Astrocyte (in vitro differentiated cells and primary cell): ENCODE measurements at regions not wholly inside any gene's neighbourhood (a gene's known extent, or its start where the extent isn't known, plus 50 kb on each side); places are given as distances from the start of the nearest gene placed in this dataset.

Experiments
- DNase-seq: peaks from one replicate; pipeline ENCODE4 v3.0.0-alpha.2; 2010; ENCODE audit warnings: low read depth
- FAIRE-seq: peaks from 2 replicates; lab custom pipeline; 2011; peaks lifted over from hg19 to GRCh38; lab: Jason Lieb, UNC
- H2AFZ ChIP-seq: 2 replicates; pipeline ENCODE4 v1.6.0; 2012; ENCODE audit warnings: low read depth, low read length, inconsistent platforms
- H3K27ac ChIP-seq: 2 replicates; pipeline ENCODE4 v1.5.1; 2011; ENCODE audit warnings: low read depth, low read length, inconsistent platforms
- H3K27me3 ChIP-seq: 2 replicates; pipeline ENCODE4 v1.6.0; 2011; ENCODE audit warnings: low read length, inconsistent platforms; ENCODE audit not compliant: insufficient read depth
- H3K36me3 ChIP-seq: 2 replicates; pipeline ENCODE4 v1.5.1; 2011; ENCODE audit warnings: low read length, inconsistent platforms; ENCODE audit not compliant: insufficient read depth
- H3K4me1 ChIP-seq: 2 replicates; pipeline ENCODE4 v1.5.1; 2011; ENCODE audit warnings: low read length, inconsistent platforms; ENCODE audit not compliant: insufficient read depth
- H3K4me2 ChIP-seq: 2 replicates; pipeline ENCODE4 v1.6.0; 2012; ENCODE audit warnings: low read length, inconsistent platforms
- H3K4me3 ChIP-seq: 2 replicates; pipeline ENCODE4 v1.5.1; 2011; ENCODE audit warnings: low read depth, mild to moderate bottlenecking, low read length, inconsistent platforms; ENCODE audit not compliant: insufficient read depth
- H3K79me2 ChIP-seq: 2 replicates; pipeline ENCODE4 v1.6.0; 2012; ENCODE audit warnings: mild to moderate bottlenecking, low read length, inconsistent platforms; ENCODE audit not compliant: insufficient read depth
- H3K9ac ChIP-seq: 2 replicates; pipeline ENCODE4 v1.6.0; 2012; ENCODE audit warnings: mild to moderate bottlenecking, low read length, inconsistent platforms
- H3K9me3 ChIP-seq: 2 replicates; pipeline ENCODE4 v1.5.1; 2012; ENCODE audit warnings: low read depth, mild to moderate bottlenecking, low read length, inconsistent platforms; ENCODE audit not compliant: insufficient read depth
- H4K20me1 ChIP-seq: 2 replicates; pipeline ENCODE4 v1.6.0; 2012; ENCODE audit warnings: low read length, inconsistent platforms; ENCODE audit not compliant: insufficient read depth
- H3K27ac Mint-ChIP-seq: one replicate; pipeline ENCODE4 v1.8.0; 2021; ENCODE audit warnings: mild to moderate bottlenecking, mixed read lengths; ENCODE audit not compliant: unreplicated experiment
- H3K27me3 Mint-ChIP-seq: one replicate; pipeline ENCODE4 v1.8.0; 2021; ENCODE audit warnings: low read depth, mixed read lengths; ENCODE audit not compliant: unreplicated experiment
- H3K36me3 Mint-ChIP-seq: one replicate; pipeline ENCODE4 v1.8.0; 2021; ENCODE audit warnings: low read depth, mixed read lengths; ENCODE audit not compliant: unreplicated experiment
- H3K4me1 Mint-ChIP-seq: one replicate; pipeline ENCODE4 v1.8.0; 2021; ENCODE audit warnings: low read depth, mixed read lengths; ENCODE audit not compliant: unreplicated experiment
- H3K4me3 Mint-ChIP-seq: one replicate; pipeline ENCODE4 v1.8.0; 2021; ENCODE audit warnings: mild to moderate bottlenecking, moderate library complexity, mixed read lengths; ENCODE audit not compliant: unreplicated experiment
- H3K9me3 Mint-ChIP-seq: one replicate; pipeline ENCODE4 v1.8.0; 2021; ENCODE audit warnings: mild to moderate bottlenecking, mixed read lengths; ENCODE audit not compliant: unreplicated experiment
- EZH2 ChIP-seq: IDR thresholded peaks from 2 replicates; pipeline ENCODE4 v1.6.1; 2012; ENCODE audit warnings: mild to moderate bottlenecking, low read length, inconsistent platforms; ENCODE audit not compliant: insufficient read depth
- TF ChIP-seq, protein P1 (sequence below): IDR thresholded peaks from 2 replicates; pipeline ENCODE4 v1.5.1; 2011; ENCODE audit warnings: low read depth, mild to moderate bottlenecking, inconsistent platforms, low read length, moderate library complexity; ENCODE audit not compliant: insufficient read depth

DNA sequence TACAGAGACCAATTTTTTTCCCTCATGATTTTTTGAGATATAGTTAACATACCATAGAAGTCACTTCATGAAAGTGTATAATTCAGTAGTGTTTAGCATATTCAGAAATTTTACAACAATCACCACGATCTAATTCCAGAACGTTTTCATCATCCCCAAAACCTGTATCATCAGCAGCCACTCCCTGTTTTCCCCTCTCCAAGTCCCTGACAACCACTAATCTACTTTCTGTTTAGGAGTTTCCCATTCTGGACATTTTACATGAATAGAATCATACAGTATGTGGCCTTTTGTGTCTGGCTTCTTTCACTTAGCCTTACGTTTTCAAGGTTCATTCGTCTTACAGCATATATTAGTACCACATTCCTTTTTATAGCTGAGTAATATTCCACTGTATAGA is 204.2 kb upstream of the PLD5 start:
- no peaks in the 10 kb centered on the region for H4K20me1 ChIP-seq
- H3K4me3 ChIP-seq, result no peak overlapping the region
- H3K9ac ChIP-seq, result no peak overlapping the region
- H3K4me3 Mint-ChIP-seq, result no peak overlapping the region
- no peak overlapping the region for H3K27ac Mint-ChIP-seq
- H3K4me1 Mint-ChIP-seq, result no peaks in the 10 kb centered on the region
- H3K36me3 Mint-ChIP-seq, result peaks cover 1% of the 10 kb centered on the region
- H3K27me3 ChIP-seq, result no peaks in the 10 kb centered on the region
- no peak for DNase-seq
- no peaks in the 10 kb centered on the region for H3K4me1 ChIP-seq
- H3K27ac ChIP-seq, result no peak overlapping the region
- H3K4me2 ChIP-seq, result no peak overlapping the region
- peaks cover 13% of the 10 kb centered on the region for H3K9me3 Mint-ChIP-seq
- no peaks in the 10 kb centered on the region for H3K36me3 ChIP-seq
- H2AFZ ChIP-seq, result no peak overlapping the region
- no peaks in the 10 kb centered on the region for H3K9me3 ChIP-seq
- no peak for FAIRE-seq
- H3K27me3 Mint-ChIP-seq, result peaks cover 4% of the 10 kb centered on the region
- no peaks in the 10 kb centered on the region for H3K79me2 ChIP-seq
- TF ChIP-seq EZH2, result no peak
- TF ChIP-seq, protein P1, sequence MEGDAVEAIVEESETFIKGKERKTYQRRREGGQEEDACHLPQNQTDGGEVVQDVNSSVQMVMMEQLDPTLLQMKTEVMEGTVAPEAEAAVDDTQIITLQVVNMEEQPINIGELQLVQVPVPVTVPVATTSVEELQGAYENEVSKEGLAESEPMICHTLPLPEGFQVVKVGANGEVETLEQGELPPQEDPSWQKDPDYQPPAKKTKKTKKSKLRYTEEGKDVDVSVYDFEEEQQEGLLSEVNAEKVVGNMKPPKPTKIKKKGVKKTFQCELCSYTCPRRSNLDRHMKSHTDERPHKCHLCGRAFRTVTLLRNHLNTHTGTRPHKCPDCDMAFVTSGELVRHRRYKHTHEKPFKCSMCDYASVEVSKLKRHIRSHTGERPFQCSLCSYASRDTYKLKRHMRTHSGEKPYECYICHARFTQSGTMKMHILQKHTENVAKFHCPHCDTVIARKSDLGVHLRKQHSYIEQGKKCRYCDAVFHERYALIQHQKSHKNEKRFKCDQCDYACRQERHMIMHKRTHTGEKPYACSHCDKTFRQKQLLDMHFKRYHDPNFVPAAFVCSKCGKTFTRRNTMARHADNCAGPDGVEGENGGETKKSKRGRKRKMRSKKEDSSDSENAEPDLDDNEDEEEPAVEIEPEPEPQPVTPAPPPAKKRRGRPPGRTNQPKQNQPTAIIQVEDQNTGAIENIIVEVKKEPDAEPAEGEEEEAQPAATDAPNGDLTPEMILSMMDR, result no peak

DNA sequence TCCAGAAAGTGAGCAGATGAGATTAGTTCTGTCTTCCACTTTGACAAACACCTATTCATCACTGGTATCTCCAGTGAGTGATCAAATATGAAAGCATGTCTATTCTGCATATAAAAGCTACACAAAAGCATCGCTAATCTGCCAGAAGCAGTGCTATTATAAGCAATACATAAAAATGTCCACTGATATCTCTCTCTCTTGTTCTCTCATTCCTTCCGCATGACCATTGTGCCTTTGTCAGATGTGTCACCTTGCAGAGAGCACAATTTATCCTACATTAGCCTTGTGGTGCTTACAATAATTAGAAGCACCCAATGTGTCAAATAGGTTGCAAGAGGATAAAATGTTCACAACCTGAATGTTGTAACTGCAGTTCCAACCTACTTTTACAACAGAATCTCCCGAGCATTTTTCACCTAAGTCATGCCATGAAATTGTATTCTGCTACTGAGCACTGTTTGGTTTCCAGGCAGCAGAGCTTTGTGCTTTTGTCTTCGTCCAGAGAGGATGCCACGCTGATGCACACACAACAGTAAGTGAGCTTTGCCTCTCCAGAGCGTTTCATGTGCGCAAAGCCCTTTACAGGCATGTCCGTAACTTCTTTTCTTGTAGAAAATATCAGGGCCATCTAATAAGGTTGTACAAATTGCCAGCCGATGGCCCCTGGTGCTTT is 198.7 kb upstream of the PLD5 start:
- H3K4me1 Mint-ChIP-seq, result no peaks in the 10 kb centered on the region
- TF ChIP-seq, protein P1, result no peak
- no peak for TF ChIP-seq EZH2
- Histone ChIP-seq H2AFZ (no peak overlapping the region), H3K4me1 (no peaks in the 10 kb centered on the region), H3K79me2 (no peaks in the 10 kb centered on the region), H3K9me3 (no peaks in the 10 kb centered on the region), H3K4me3 (no peak overlapping the region), H3K9ac (no peak overlapping the region), H4K20me1 (no peaks in the 10 kb centered on the region), H3K27me3 (no peaks in the 10 kb centered on the region), H3K27ac (no peak overlapping the region), H3K36me3 (no peaks in the 10 kb centered on the region), H3K4me2 (no peak overlapping the region)
- H3K27me3 Mint-ChIP-seq, result peaks cover 6% of the 10 kb centered on the region
- H3K9me3 Mint-ChIP-seq, result peaks cover 19% of the 10 kb centered on the region
- no peak for DNase-seq
- no peak overlapping the region for H3K4me3 Mint-ChIP-seq
- no peak for FAIRE-seq
- H3K36me3 Mint-ChIP-seq, result no peaks in the 10 kb centered on the region
- H3K27ac Mint-ChIP-seq, result no peak overlapping the region

GRCh38 chr1:242718967-242719366 is 194.5 kb upstream of the PLD5 start:
- H4K20me1 ChIP-seq, result no peaks in the 10 kb centered on the region
- no peaks in the 10 kb centered on the region for H3K79me2 ChIP-seq
- no peak overlapping the region for H3K27ac ChIP-seq
- no peaks in the 10 kb centered on the region for H3K9me3 ChIP-seq
- no peaks in the 10 kb centered on the region for H3K36me3 ChIP-seq
- no peak overlapping the region for H3K4me3 Mint-ChIP-seq
- no peak for DNase-seq
- H3K4me2 ChIP-seq, result no peak overlapping the region
- H3K27ac Mint-ChIP-seq, result no peak overlapping the region
- no peak for TF ChIP-seq EZH2
- TF ChIP-seq, protein P1, result no peak
- H2AFZ ChIP-seq, result no peak overlapping the region
- no peaks in the 10 kb centered on the region for H3K4me1 Mint-ChIP-seq
- H3K4me3 ChIP-seq, result no peak overlapping the region
- H3K36me3 Mint-ChIP-seq, result peaks cover 3% of the 10 kb centered on the region
- FAIRE-seq, result no peak
- H3K9ac ChIP-seq, result no peak overlapping the region
- peaks cover 6% of the 10 kb centered on the region for H3K9me3 Mint-ChIP-seq
- H3K27me3 Mint-ChIP-seq, result peaks cover 6% of the 10 kb centered on the region
- H3K4me1 ChIP-seq, result no peaks in the 10 kb centered on the region
- no peaks in the 10 kb centered on the region for H3K27me3 ChIP-seq
